ENCODE measurements at regions not wholly inside any gene's neighbourhood (a gene's known extent, or its start where the extent isn't known, plus 50 kb on each side); places are given as distances from the start of the nearest gene placed in this dataset.
"Not testable (repeated sequence)": the region's sequence is repeated elsewhere in the genome, so short reads cannot be mapped to it uniquely, and the experiment has no call there.

DNA sequence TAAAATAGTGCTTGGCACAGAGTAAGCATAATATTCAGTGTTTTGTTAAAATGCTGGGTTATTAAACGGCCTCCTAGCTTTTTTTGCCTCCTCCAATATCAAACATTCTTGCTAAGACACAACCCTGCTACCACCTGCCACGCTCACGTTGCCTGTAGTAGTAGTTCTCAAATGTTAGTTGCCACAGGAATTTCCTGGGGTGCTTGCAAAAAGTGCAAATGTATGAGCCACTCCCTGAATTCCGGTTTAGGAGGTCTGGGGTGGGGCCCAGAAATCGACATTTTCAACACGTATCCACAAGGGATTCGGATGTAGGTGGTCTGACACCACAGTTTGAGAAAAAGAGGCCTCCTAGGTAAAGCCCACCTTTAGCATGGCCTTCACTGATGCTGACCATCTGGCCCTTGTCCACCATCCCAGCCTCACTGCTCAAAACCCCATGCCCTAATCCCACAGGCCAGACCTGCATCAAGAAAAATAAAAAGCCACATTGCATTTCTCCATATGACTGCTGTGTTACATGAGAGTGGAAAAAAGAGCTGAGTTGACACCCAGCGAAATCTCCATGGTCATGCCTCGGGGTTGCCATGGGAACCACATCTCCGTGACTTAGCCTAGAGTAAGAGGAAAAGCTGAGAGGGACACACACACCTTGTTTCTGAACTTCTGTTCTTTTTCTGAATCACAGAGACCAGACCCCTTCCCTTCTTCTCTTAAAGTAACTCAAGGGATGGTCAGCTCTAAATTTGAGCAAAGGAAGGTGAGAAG, 116.4 kb upstream of the HES1 start:
- ATAC-seq: no peak
- no peak for DNase-seq

DNA sequence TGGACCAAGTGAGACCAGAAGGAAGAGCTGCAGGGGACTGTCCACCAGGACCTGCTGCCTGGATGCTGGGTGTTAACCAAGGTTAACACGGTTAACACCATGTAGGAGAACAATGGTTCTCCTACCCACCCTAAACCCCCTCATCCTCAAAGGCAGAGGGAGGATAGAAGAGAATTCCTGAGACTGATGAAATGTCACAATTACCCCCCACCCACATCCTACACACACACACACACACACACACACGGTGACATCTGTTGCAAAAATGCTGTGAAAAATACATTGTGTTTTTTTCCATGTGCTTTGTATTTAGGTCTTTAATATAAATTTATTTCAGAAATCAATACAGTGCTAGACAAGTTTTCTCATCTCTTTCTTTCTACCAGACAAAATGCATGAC, 113.9 kb upstream of the HES1 start:
- no peak for DNase-seq
- no peak for ATAC-seq

DNA sequence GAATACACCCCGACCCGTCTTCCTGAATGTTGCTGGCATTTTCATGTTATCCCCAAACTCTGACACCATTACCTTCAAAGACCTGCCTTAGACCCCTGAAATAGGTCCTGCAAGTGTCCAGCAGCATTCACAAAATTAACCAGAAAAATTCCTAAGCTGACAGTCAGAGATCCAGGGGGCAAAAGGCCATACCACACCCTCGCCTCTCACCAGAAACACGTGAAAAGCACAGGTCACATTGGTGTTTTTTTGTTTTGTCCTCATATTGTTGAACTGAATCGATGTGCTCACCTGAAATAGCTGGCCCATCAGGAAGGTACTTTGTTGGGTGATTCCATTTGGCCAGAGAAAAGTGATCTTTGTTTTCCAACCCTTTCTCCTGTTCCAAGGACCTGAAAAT, 113.1 kb upstream of the HES1 start:
- ATAC-seq: no peak
- no peak for DNase-seq

DNA sequence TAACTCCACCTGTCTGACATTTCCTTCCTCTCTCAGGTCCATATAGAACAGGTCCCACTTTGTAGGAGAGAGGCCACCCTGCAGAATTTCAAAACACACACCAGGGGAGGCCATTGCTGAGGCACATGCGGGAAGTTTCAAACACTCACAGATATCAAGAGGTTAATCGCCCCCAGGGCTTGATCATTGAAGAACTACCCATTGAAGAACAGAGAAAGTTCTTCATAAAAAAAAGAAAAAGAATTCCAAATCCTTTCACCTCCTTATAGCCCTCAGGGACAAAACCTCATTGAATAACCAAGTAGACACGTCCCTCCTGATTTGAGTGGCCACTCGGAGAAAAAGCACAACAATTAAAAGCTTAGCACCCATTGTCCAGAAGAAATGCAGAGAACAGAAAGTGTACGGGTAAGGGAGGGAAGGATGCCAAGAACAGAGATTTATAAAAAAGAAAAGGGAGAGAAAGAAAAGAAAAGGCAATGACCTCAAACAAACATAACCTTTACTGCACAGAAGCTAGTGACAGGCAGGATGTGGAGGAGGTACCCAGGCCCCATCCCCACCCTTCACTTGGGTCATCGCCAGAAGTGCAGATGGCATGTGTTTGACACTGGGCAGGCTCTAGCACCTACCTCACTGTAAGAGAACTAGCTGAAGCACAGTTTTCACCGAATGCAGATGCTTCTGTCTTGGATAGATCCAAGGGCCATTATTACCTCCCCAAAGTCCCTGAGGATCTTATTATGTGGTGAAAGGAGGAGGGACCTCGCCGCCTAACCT, 112.3 kb upstream of the HES1 start:
- no peak for DNase-seq
- no peak for ATAC-seq

DNA sequence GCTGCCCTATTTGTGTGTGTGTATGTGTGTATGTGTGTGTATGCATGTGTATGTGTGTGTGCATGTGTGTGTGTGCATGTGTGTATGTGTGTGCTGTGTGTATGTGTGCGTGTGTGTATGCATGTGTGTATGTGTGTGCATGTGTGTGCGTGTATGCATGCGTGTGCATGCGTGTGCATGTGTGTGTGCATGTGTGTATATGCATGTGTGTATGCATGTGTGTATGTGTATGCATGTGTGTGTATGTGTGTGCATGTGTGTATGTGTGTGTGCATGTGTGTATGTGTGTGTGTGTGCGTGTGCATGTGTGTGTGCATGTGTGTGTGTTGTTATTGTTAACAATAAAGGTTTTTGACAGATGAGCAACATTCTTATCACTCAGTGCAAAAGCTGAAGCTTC, 110.8 kb upstream of the HES1 start:
- DNase-seq: no peak
- no peak for ATAC-seq

DNA sequence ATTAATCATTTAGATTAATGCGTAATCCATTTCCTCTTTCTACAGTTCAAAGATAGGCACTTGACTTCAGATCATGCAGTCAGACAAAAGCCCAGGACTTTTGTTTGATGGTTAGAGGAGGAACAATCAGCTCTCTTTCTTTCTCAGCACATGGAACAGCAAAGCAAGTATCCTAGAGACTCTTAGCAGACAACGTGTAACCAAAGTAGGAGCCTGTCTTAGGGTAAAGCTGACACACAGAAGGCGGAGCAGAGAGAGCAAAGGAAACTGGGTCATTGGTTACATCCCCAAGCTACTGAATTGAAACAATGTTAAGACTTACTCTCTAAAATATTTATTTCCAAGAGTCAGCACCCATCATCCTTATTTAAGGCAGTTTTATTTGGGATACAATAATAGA, 110.0 kb upstream of the HES1 start:
- no peak for DNase-seq
- ATAC-seq: no peak

DNA sequence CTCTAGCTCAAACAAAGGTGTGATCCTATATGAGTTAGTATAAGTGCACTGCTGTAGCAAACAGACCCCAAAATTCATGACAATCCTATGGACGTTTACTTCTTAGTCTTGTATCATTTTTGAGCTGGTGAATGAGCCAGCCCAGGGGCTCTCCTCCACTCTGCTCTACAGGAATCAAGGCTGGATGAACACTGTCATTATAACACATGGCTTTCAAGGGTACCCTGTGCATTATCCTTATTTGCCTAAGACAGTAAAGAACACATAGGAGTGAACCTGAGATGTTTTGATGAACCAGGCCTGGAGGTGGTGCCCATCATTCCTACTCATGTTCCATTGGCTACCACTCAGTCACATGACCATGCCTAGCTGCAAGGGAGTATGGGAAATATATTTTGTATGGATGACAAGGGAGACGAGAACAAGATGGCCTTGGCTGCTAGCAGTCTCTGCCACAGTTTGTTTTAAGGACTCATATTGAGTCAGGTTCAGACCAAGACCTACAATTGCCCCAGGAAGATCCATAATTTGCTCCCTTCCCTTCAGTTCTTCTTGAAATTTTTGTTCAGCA, 107.4 kb upstream of the HES1 start:
- ATAC-seq (no peak), DNase-seq (no peak)

DNA sequence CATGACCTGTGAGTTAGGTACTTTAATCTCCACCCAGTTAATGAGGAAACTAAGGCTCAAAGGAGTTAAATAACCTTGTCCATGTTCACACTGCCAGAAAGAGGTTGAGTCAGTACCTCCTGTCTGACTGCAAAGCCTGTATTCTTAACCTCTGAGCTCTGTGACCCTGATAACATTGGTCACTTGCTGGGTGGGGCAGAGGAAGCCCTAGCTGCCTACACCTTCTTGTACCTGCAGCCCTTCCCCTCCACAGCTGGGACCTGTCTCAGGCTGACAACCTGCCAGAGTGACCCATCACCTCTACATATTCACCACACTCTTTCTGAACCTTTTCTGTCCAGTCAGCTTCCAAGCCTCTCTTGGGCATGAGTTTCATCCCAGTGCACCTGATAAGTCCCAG, 106.1 kb upstream of the HES1 start:
- no peak for DNase-seq
- ATAC-seq: no peak

DNA sequence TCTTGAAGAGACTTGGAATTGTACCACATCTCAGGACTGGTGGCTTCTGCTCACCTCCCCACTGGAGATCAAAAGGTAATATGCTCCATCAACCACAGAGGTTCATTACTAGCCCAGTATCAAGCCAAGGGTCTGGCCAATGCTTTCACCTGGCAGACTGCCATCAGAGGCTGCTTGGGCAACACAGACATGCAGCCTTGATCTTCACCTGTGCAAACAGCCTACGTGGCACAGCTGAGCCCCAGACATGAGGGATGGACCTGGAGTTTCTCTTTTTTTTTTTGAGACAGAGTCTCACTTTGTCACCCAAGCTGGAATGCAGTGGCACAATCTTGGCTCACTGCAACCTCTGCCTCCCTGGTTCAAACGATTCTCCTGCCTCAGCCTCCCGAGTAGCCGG, 105.6 kb upstream of the HES1 start:
- DNase-seq (no peak), ATAC-seq (no peak)

DNA sequence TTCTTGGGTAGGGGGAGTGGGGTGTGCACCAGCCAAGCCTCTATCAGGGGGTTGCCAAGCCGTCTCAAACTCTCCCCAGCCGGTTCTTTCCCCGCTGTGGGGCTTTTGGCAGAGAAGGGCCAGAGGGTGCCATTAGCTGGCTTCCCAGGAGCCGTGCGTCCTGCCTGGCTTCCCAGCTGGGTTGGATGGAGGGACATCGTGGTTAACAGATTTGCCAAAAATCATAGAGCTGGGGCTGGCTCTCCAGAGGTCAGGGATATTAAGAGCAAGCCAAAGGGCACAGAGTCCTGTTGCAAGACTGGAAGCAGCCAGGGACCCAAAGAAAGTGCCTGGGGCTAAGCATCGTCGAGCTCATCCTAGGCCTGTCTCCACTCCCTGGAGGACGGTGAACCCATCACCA, 104.6 kb upstream of the HES1 start:
- ATAC-seq (no peak), DNase-seq (no peak)

DNA sequence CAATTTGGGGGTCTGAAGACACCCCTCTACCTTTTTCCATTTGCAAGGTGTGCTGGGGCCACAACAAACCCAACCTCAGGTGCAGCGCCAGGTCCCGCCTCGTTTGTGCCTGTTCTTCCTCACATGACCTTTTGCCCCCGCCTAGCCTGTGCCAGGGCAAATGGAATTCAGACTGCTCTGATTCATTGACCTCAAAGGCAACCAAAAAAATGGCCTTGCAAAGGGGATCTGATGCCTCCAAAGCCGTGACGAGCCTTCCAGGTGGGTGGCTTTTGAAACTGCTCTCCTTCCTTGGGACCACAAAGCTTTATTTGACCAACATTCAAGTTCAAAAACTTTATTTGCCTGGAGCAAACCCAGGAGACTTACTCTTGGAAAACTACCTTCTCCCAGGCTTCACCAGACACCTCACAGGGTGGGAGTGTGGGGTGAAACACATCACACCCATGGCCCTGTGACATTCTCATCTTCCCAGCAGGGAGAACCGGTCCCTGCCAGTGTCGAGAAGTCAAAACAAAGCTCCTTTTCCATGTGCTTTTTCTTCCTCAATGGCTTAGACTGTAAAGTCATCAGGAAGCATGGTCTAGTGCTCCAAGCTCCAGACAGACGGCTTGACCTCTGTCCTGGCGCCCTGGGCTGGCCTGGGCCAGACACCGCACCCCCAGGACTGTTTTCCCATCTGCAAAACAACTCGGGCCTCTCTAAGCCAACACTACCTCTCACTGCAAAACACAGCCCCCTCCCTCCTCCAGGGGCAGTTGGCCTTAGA, 103.9 kb upstream of the HES1 start:
- DNase-seq (no peak), ATAC-seq (no peak)

DNA sequence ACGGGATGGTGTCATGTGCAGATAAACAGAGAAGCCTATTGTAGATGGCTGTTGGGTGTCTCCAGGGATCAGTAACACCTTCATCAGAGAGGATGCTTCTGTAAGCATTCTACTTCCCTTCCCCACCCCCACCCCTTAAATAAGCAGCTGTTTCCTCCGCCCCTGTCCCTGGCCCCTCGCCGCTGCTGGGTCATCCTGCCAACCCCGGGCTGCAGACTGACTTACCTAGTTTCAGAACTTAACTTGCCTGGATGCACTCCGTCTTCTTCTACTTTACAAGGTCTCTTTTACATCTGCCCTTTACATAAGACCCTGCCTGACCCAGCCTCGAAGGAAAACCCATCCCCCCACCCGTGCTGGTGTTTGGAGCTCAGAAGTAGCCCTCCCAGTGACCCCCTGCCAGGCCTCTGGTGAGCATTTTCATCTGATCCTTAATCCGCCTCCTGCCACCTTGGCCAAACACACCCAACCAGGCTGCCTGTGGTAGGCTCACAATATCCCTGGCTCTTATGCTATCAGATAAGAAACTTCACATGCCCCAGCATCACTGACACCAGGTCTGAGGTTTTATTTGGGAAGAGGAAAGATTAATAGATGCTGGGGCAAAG, 103.0 kb upstream of the HES1 start:
- ATAC-seq (no peak), DNase-seq (no peak)

DNA sequence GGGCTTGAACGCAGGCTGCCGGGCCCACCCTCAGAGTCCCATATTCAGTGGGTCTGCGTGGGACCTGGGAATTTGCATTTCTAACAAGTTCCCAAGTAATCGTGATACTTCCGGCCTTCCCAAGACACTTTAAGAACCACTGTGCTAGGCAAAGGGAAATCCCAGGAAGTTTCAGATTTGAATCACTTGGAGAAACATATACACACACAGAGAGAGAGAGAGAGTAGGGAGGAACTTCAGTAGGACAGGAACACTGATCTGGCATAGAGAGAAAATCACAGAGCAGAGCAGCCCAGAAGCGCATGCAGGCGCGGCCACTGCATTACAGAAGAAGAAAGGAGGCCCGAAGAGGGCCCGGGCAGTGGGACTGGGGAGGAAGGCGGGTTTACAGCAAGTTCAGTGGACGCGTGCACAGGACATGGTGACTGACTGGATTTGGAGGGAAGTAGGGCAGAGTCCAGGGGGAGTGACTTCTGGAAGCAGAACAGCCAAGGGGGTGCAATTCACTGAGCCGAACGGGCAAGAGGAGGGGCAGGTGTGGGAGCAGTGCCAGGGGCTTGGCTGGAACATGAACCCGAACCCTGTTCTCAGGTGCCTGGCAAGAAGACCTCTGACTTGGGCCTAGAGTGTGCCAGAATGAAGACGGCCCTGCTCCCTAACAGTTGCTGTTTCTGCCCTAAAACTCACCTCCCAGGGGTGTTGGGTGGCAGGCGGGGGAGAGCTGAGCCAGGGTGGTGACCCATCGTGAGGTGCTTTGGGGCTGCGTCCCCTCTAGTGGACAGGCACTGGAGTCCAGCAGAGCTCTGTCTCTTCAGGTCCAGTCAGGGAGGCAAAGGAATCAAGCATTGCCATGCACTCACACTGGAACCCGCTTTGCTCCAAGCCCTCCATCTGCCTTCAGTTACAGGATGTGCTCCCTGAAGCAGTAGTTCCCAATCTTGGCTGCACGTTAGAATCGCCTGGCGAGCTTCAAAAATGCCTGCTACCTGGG, 101.3 kb upstream of the HES1 start:
- ATAC-seq (no peak), DNase-seq (no peak)

DNA sequence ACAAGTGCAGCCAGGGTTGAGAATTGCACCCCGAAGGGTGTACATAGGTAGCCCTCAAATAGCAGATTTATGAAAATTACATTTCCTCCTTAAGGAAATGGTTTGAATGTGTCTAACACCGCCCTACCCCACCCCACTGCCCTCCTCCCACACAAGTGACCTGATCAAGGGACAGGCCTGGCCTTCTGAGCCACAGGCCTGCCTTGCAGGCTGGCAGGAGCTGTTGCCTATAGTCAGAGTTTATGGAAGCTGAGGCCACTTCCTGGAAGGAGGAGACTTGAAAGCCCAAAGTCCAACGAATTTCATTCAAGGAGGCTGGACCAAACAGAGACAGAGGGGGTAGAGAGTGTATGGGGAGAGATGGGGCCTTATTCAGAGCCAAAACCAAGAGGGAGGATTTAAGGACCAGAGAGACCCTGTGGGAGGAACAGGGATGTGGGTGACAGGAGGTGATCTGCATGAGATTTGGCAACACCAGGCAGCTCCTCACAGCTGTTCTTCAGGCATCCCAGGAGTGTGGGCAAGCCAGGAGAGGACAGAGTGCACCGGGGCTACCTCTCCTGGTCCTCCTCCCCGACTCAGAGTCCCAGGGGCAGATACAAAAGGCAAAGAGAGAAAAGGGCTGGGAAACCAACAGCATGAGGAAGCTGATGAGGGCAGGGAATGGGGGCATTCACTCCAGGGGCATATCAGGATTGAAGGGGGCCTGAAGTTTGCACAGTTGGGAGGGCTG, 100.4 kb upstream of the HES1 start:
- DNase-seq (no peak), ATAC-seq (no peak)

DNA sequence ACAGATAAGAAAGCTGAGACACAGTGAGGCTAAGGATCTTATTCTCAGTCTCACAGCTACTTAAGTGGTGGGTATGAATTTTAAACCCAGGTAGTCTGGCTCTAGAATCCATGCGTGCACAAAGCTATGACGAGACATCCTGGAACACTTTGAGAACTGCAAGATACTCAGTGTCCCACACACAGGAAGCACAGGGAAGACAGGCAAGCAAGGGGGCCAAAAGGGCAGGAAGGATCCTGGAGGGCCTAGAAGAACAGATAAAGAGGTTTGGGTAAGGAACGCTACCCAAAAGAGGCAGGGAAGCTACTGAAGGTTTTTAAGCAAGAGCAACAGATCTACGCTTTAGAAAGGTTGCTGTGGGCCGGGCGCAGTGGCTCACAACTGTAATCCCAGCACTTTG, 99.1 kb upstream of the HES1 start:
- ATAC-seq: no peak
- no peak for DNase-seq

DNA sequence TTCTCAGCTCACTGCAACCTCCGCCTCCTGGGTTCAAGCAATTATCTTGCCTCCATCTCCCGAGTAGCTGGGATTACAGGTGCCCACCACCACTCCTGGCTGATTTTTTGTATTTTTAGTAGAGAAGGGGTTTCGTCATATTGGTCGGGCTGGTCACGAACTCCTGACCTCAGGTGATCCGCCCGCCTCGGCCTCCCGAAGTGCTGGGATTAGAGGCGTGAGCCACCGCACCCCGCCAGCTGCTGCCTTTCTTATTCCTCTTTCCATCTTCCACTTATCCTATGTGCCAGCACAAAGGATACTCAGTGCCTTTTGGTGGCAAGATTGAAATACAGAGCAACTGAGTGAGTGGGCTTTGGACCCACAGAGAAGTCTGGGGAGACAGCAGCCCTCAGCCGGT, 97.6 kb upstream of the HES1 start:
- ATAC-seq, DNase-seq: not testable (repeated sequence)

DNA sequence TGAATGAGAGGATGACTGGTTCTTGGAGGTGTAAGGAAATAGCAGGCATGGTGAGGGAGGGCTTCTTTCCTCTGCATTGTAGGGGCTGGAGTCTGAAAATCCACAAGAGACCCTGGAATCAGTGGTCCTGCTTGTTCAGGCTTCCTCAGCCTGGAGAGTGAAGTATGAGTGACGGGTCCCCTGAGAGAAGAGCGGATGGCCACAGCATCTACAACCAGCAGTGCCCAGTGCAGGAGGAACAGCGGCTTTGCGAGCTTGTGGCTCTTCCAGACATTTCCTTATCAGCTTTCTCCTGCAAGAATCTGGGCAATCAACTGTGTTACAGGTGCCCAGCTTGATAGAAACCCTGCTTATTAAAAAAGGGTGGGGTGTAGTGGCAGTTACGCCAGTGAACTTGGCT, 97.0 kb upstream of the HES1 start:
- ATAC-seq: no peak

DNA sequence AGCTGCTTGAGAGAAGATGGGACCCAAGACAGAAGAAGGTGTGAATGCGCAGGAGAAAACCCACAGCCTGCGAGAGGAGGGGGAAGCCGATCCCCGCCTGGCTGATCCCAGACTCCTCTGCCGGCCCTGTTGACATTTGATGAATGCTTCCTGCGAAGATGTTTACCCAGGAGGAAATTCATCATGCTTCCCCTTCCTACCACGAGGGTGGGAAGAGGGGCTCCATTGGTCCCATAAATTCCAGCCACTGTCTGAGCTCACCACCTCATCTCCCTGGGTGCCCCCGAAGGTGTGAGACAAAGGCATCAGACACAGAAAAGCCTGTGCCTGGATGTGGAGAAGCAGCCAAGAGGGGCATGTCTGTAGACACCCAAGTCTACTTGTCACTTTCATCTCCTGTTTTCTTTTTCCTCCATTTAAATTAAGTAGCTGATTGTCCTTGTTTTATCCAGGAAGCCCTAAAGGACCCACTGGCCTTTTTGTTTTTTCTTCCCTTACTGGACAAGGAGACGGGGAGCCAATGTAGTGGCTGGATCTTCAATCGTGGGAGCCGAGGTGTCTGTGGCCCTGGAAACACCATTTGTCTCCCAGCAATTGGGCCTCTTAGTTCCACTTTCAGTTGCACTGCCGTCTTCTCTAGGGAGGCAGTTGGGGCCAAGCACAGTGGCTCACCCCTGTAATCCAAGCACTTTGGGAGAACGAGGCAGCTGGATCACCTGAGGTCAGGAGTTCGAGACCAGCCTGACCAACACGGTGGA, 95.3 kb upstream of the HES1 start:
- DNase-seq (no peak), ATAC-seq (no peak)

More for the DNA sequence above, 97.0 kb upstream of the HES1 start:
- DNase-seq: no peak

DNA sequence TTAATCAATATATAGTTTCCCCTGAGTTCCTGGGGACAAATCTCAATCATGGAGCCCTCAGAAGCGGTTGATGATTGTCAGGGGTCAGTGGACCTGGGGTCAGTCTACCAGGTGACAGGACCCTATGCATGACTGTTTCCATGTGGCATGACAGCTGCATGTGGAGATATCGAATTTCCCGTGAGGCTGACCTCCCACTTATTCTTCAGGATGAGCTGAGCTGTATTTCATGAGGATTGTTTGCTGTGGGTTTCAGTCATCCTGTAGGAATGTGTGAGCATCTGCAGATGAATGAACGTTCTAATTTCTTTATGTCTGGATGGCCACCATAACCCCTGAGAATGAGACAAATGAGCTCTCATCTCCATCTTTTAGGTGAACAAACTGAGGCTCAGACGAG, 93.0 kb upstream of the HES1 start:
- ATAC-seq (no peak), DNase-seq (no peak)

DNA sequence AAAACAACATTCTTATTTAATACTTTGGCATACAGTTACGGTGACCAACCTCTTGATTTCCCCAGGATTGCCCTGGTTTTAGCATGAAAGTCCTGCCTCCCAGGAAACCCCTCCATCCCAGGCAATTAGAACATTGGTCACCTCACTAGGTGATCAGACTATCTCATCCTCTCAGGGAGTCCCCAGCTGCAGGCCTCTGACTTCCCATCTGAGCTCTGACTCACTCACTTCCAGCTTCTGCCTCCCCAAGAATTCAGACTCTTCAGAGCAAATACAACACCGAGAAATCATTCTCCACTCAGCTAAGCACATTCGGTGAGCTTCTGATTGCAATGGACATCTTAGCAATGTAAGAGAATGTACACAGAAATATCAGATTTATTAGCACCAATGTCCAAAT, 92.4 kb upstream of the HES1 start:
- ATAC-seq: no peak
- no peak for DNase-seq

All from stimulated activated naive CD8-positive, alpha-beta T cell treated with anti-CD3 and anti-CD28 coated beads, Interleukin-15, Interleukin-2, amounts not matched to agents 100 U/mL and 50 U/mL, for 24 hours (primary cell).